ENCODE measurements at regions not wholly inside any gene's neighbourhood (a gene's known extent, or its start where the extent isn't known, plus 50 kb on each side); places are given as distances from the start of the nearest gene placed in this dataset.

DNA sequence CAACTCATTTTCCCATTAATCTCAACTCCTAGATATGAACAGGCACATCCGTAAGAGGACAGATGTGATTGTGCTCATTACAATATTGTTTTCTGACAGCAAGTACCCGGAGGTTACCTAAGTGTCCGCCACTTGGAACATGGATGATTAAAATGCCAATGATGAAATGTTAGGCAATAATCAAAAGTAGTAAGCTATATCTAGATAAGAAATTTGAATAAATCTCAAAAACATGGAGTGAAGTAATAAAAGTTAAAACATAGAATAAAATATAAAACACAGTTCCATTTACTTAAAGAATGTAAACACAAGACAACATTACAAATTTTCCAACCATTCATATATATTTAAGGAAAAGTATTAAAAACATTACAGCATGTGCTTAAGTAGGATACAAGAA, 59.2 kb upstream of the LY86 start:
- DNase-seq, result no peak
- Histone ChIP-seq H3K9me3 (ENCODE audit: control extremely low read depth in 1 of 3, control insufficient read depth in 2 of 3, insufficient read depth in 1 of 3, low read length in 2 of 3) (peaks cover 0 to 4% (median 1%) of the 10 kb centered on the region in 3 donors), H3K4me3 (ENCODE audit: control extremely low read depth in 1 of 5, extremely low read depth in 1 of 5, insufficient read depth in 1 of 5, low read depth in 2 of 5, low read length in 4 of 5) (no peak overlapping the region), H4K20me1 (ENCODE audit: control insufficient read depth, insufficient read depth, low read length, poor library complexity, severe bottlenecking) (no peaks in the 10 kb centered on the region), H2AFZ (ENCODE audit: insufficient read depth, low read depth, low read length, poor library complexity, severe bottlenecking) (no peak overlapping the region), H3K9ac (ENCODE audit: low read length) (no peak overlapping the region), H3K4me1 (ENCODE audit: control insufficient read depth in 2 of 2, insufficient read depth in 2 of 2, low read length in 2 of 2) (no peaks in the 10 kb centered on the region), H3K27ac (ENCODE audit: low read length in 2 of 2) (no peak overlapping the region), H3K27me3 (replicated peaks in 1 of 4; ENCODE audit: control extremely low read depth in 1 of 4, control insufficient read depth in 3 of 4, insufficient read depth in 4 of 4, low read length in 3 of 4) (peaks cover 0 to 6% (median 3%) of the 10 kb centered on the region in 4 experiments), H3K79me2 (ENCODE audit: control insufficient read depth, insufficient read depth, low read length) (no peaks in the 10 kb centered on the region), H3K4me2 (replicated peaks; ENCODE audit: low read depth, low read length, poor library complexity, severe bottlenecking) (no peak overlapping the region), H3K36me3 (replicated peaks in 1 of 2; ENCODE audit: control extremely low read depth in 1 of 2, control insufficient read depth in 1 of 2, extremely low read depth in 1 of 2, insufficient read depth in 2 of 2, low read length in 1 of 2) (no peaks in the 10 kb centered on the region)
- Mint-ChIP-seq H3K9me3 (ENCODE audit: insufficient read depth) (no peaks in the 10 kb centered on the region), H3K4me3 (no peak overlapping the region), H3K27me3 (peaks cover 17% of the 10 kb centered on the region), H3K4me1 (no peaks in the 10 kb centered on the region), H3K27ac (no peak overlapping the region)
- POLR2A ChIA-PET, result no interaction called here
- ATAC-seq (ENCODE audit: low read depth), result no peak
- CTCF ChIA-PET, result no interaction called here
- no CpG with 5 or more reads among the region's 3 CpGs for WGBS (ENCODE audit: insufficient coverage)
- TF ChIP-seq, protein P1, sequence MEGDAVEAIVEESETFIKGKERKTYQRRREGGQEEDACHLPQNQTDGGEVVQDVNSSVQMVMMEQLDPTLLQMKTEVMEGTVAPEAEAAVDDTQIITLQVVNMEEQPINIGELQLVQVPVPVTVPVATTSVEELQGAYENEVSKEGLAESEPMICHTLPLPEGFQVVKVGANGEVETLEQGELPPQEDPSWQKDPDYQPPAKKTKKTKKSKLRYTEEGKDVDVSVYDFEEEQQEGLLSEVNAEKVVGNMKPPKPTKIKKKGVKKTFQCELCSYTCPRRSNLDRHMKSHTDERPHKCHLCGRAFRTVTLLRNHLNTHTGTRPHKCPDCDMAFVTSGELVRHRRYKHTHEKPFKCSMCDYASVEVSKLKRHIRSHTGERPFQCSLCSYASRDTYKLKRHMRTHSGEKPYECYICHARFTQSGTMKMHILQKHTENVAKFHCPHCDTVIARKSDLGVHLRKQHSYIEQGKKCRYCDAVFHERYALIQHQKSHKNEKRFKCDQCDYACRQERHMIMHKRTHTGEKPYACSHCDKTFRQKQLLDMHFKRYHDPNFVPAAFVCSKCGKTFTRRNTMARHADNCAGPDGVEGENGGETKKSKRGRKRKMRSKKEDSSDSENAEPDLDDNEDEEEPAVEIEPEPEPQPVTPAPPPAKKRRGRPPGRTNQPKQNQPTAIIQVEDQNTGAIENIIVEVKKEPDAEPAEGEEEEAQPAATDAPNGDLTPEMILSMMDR (IDR thresholded peaks at IDR 0.05), result no peak
- TF ChIP-seq EZH2 (IDR thresholded peaks at IDR 0.05; ENCODE audit: borderline replicate concordance, insufficient read depth, low read depth, low read length, poor library complexity, severe bottlenecking), result no peak
- intact Hi-C loops (cut with micrococcal nuclease), result no loop called here

DNA sequence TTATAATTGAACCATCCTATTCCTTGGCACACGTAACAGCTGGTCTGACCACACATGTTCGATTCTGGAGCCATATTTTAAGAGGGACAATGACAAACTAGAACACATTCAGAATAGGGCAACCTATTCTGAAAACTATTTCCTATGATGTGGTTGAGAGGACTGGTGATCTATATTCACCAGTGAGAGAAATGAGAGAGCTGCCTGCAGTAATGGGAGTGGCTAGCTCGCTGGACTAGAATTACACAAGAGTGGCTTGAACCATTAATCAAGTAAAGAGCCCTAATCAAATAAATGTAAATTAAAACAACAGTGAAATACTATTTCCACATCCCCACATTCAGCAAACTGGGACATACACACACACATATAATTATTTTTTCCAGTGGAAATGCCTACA, 55.3 kb upstream of the LY86 start:
- H3K9me3 ChIP-seq (ENCODE audit: control extremely low read depth in 1 of 3, control insufficient read depth in 2 of 3, insufficient read depth in 1 of 3, low read length in 2 of 3), result peaks cover 0 to 4% (median 1%) of the 10 kb centered on the region in 3 donors
- DNase-seq (no peak), ATAC-seq (ENCODE audit: low read depth) (no peak)
- no peak overlapping the region for H3K4me3 ChIP-seq (ENCODE audit: control extremely low read depth in 1 of 5, extremely low read depth in 1 of 5, insufficient read depth in 1 of 5, low read depth in 2 of 5, low read length in 4 of 5)
- no peaks in the 10 kb centered on the region for H3K79me2 ChIP-seq (ENCODE audit: control insufficient read depth, insufficient read depth, low read length)
- no CpG with 5 or more reads among the region's 3 CpGs for WGBS (ENCODE audit: insufficient coverage)
- no peak overlapping the region for H3K4me2 ChIP-seq (replicated peaks; ENCODE audit: low read depth, low read length, poor library complexity, severe bottlenecking)
- intact Hi-C loops (cut with micrococcal nuclease), result no loop called here
- Mint-ChIP-seq H3K27me3 (peaks cover 8% of the 10 kb centered on the region), H3K4me3 (no peak overlapping the region), H3K9me3 (ENCODE audit: insufficient read depth) (no peaks in the 10 kb centered on the region), H3K27ac (no peak overlapping the region), H3K4me1 (no peaks in the 10 kb centered on the region)
- H2AFZ ChIP-seq (ENCODE audit: insufficient read depth, low read depth, low read length, poor library complexity, severe bottlenecking), result no peak overlapping the region
- H3K4me1 ChIP-seq (ENCODE audit: control insufficient read depth in 2 of 2, insufficient read depth in 2 of 2, low read length in 2 of 2), result no peaks in the 10 kb centered on the region
- no peak overlapping the region for H3K27ac ChIP-seq (ENCODE audit: low read length in 2 of 2)
- H3K9ac ChIP-seq (ENCODE audit: low read length), result no peak overlapping the region
- no peaks in the 10 kb centered on the region for H3K36me3 ChIP-seq (replicated peaks in 1 of 2; ENCODE audit: control extremely low read depth in 1 of 2, control insufficient read depth in 1 of 2, extremely low read depth in 1 of 2, insufficient read depth in 2 of 2, low read length in 1 of 2)
- TF ChIP-seq EZH2 (IDR thresholded peaks at IDR 0.05; ENCODE audit: borderline replicate concordance, insufficient read depth, low read depth, low read length, poor library complexity, severe bottlenecking), result no peak
- TF ChIP-seq, protein P1 (IDR thresholded peaks at IDR 0.05), result no peak
- POLR2A ChIA-PET, result no interaction called here
- peaks cover 0 to 6% (median 2%) of the 10 kb centered on the region in 4 experiments for H3K27me3 ChIP-seq (replicated peaks in 1 of 4; ENCODE audit: control extremely low read depth in 1 of 4, control insufficient read depth in 3 of 4, insufficient read depth in 4 of 4, low read length in 3 of 4)
- CTCF ChIA-PET, result interaction anchor here (1.0 to 1.8 kb wide), 2 partner anchors 13 to 21 kb away, joined by 4 read pairs; no protein-coding TSS in a partner anchor
- no peaks in the 10 kb centered on the region for H4K20me1 ChIP-seq (ENCODE audit: control insufficient read depth, insufficient read depth, low read length, poor library complexity, severe bottlenecking)
